Brain microvascular endothelial cell (primary cell): ENCODE measurements at regions not wholly inside any gene's neighbourhood (a gene's known extent, or its start where the extent isn't known, plus 50 kb on each side); places are given as distances from the start of the nearest gene placed in this dataset.

Experiments used
- DNase-seq: peaks from one replicate; pipeline ENCODE4 v3.0.0-alpha.2; 2020
- H3K27ac ChIP-seq: fragments of 250-450 bp; sonication (Bioruptor Pico); 2 replicates; pipeline ENCODE4 v1.5.1; 2020; ENCODE audit warnings: mild to moderate bottlenecking, moderate library complexity
- H3K27me3 ChIP-seq: fragments of 250-450 bp; sonication (Bioruptor Pico); replicated peaks from 2 replicates; pipeline ENCODE4 v1.5.1; 2020; ENCODE audit warnings: mild to moderate bottlenecking
- H3K36me3 ChIP-seq: fragments of 250-450 bp; sonication (Bioruptor Pico); replicated peaks from 2 replicates; pipeline ENCODE4 v1.5.1; 2020; ENCODE audit warnings: mild to moderate bottlenecking
- H3K4me3 ChIP-seq: 2 replicates; pipeline ENCODE4 v1.5.1; 2011; ENCODE audit warnings: low read depth, mild to moderate bottlenecking, control low read depth, low read length, moderate library complexity
- CTCF ChIP-seq: IDR thresholded peaks from 2 replicates; pipeline ENCODE4 v1.5.1; 2011; ENCODE audit warnings: low read depth, mild to moderate bottlenecking, moderate library complexity, low read length, control low read depth, inconsistent platforms; ENCODE audit errors: missing control alignments
- in situ Hi-C: cut with HindIII; loops from 2 replicates; pipeline ENCODE4 v1.10.0; 2017; ENCODE audit warnings: low sequenced_read_pairs, low pct_ligation_motif_present

GRCh38 chr16:35480988-35481387 is 2021.6 kb downstream of the TP53TG3F start:
- in situ Hi-C loops, result no loop called here
- DNase-seq, result no peak
- no peak for TF ChIP-seq CTCF
- no peak overlapping the region for H3K27ac ChIP-seq
- H3K36me3 ChIP-seq, result no peaks in the 10 kb centered on the region
- H3K4me3 ChIP-seq, result no peak overlapping the region
- H3K27me3 ChIP-seq, result no peaks in the 10 kb centered on the region

DNA sequence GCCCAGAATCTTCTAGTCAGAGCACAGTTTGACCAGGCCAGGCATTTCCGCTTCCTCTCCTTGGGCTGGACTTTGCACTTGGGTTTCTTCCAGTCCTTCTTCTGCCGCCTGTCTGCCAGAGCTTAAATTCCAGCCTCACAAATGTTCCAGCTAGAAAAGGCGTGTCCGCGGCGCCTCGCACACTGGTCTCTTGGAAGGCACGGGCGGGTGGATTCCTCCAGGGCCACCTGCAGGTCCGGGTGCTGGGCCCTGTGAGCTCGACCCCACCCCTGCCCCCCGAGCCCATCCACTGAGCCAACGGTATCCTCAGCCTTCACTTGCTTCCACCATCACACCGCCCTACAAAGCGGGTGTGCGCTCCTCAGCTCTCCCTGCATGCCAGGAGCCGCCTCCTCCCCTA is 2026.5 kb downstream of the TP53TG3F start:
- in situ Hi-C loops, result no loop called here
- Histone ChIP-seq H3K36me3 (no peaks in the 10 kb centered on the region), H3K4me3 (no peak overlapping the region), H3K27ac (no peak overlapping the region), H3K27me3 (no peaks in the 10 kb centered on the region)
- TF ChIP-seq CTCF, result no peak
- DNase-seq, result no peak

DNA sequence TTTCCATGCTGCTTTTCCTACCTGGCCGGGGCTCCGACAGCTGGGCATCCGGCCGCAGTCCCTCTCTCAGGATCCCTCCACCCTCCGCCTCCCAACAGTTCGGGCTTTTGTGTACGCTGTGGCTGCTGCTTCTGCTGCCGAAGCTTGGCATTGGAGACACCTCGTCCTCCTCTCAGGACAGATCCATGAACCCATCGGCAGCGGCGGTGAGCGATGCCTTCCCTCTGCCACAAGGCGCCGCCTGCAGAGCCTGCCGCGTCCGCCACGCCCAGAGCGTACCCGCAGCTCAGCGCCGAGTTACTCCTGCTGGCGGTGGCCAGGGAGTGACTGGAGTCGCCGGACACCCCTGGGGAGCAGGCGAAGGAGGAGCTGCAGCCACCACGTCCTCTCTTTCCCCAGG is 2032.8 kb downstream of the TP53TG3F start:
- DNase-seq, result no peak
- in situ Hi-C loops, result no loop called here
- H3K36me3 ChIP-seq, result no peaks in the 10 kb centered on the region
- no peak for TF ChIP-seq CTCF
- no peak overlapping the region for H3K27ac ChIP-seq
- H3K4me3 ChIP-seq, result no peak overlapping the region
- no peaks in the 10 kb centered on the region for H3K27me3 ChIP-seq

- in situ Hi-C loops, result no loop called here
- no peak overlapping the region for H3K27ac ChIP-seq
- DNase-seq, result no peak
- no peak overlapping the region for H3K4me3 ChIP-seq
- H3K36me3 ChIP-seq, result no peaks in the 10 kb centered on the region
- no peaks in the 10 kb centered on the region for H3K27me3 ChIP-seq
- no peak for TF ChIP-seq CTCF
Observed at GRCh38 chr16:35497399-35497798, 2038.0 kb downstream of the TP53TG3F start.

- no peaks in the 10 kb centered on the region for H3K36me3 ChIP-seq
- no peak for DNase-seq
- no peaks in the 10 kb centered on the region for H3K27me3 ChIP-seq
- in situ Hi-C loops, result no loop called here
- no peak for TF ChIP-seq CTCF
- no peak overlapping the region for H3K4me3 ChIP-seq
- H3K27ac ChIP-seq, result no peak overlapping the region
Observed at GRCh38 chr16:35506018-35506897, 2046.8 kb downstream of the TP53TG3F start.

DNA sequence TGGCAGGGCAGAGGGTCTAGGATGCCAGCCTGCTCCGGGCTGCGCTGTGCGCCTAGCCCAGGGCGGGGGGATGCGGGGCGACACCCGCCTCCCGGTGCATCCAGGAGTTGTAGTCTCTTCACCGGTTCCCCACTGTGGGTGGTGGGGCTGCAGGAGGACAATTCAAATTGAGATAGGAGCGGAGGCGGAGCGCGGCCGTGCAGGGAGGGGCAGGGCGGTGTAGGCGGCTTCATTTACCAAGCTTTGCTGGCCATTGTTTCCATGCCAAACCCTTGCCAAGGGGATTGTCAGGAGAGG is 2047.4 kb downstream of the TP53TG3F start:
- Histone ChIP-seq H3K36me3 (no peaks in the 10 kb centered on the region), H3K27ac (no peak overlapping the region), H3K4me3 (no peak overlapping the region), H3K27me3 (no peaks in the 10 kb centered on the region)
- DNase-seq, result no peak
- in situ Hi-C loops, result no loop called here
- TF ChIP-seq CTCF, result no peak
